ENCODE measurements at regions not wholly inside any gene's neighbourhood (a gene's known extent, or its start where the extent isn't known, plus 50 kb on each side); places are given as distances from the start of the nearest gene placed in this dataset.

GRCh38 chr1:63721531-63722189 is 52.2 kb upstream of the ROR1 start:
- TF ChIP-seq POLR2A (IDR thresholded peaks at IDR 0.05) (no peak), CTCF (IDR thresholded peaks at IDR 0.05) (no peak)

Measured in tibial nerve (tissue), 3 donors.